ENCODE measurements at regions not wholly inside any gene's neighbourhood (a gene's known extent, or its start where the extent isn't known, plus 50 kb on each side); places are given as distances from the start of the nearest gene placed in this dataset.

- TF ChIP-seq ZNF274 (IDR thresholded peaks at IDR 0.05; ENCODE audit: borderline replicate concordance, extremely low read depth, low read length) (no peak), CEBPB (IDR thresholded peaks at IDR 0.05; ENCODE audit: low read depth, low read length) (no peak), POLR2AphosphoS5 (IDR thresholded peaks at IDR 0.05; ENCODE audit: low read depth, low read length) (no peak), GTF2F1 (IDR thresholded peaks at IDR 0.05; ENCODE audit: borderline replicate concordance, low read depth, low read length) (no peak), EZH2 (IDR thresholded peaks at IDR 0.05; ENCODE audit: low read depth, low read length, severe bottlenecking) (no peak), JUN (IDR thresholded peaks at IDR 0.05; ENCODE audit: low read depth, low read length) (no peak), KDM1A (IDR thresholded peaks at IDR 0.05; ENCODE audit: borderline replicate concordance, low read length) (no peak), SIRT6 (IDR thresholded peaks at IDR 0.05; ENCODE audit: low read length) (no peak), NANOG (IDR thresholded peaks at IDR 0.05; ENCODE audit: insufficient read depth, low read depth, low read length, poor library complexity, severe bottlenecking) (no peak), CHD1 (IDR thresholded peaks at IDR 0.05; ENCODE audit: low read depth, low read length) (no peak), RAD21 (IDR thresholded peaks at IDR 0.05 in 1 of 2, conservative IDR thresholded peaks at IDR 0.05 in 1 of 2; ENCODE audit: low read depth in 2 of 2, low read length in 2 of 2) (no peak), EP300 (IDR thresholded peaks at IDR 0.05; ENCODE audit: borderline replicate concordance in 1 of 2, low read depth in 2 of 2, low read length in 2 of 2) (no peak)
These were observed 163.6 kb downstream of the HGF start for GRCh38 chr7:81606078-81606863.
